ENCODE measurements at regions not wholly inside any gene's neighbourhood (a gene's known extent, or its start where the extent isn't known, plus 50 kb on each side); places are given as distances from the start of the nearest gene placed in this dataset.
"Not testable (repeated sequence)": the region's sequence is repeated elsewhere in the genome, so short reads cannot be mapped to it uniquely, and the experiment has no call there.

DNA sequence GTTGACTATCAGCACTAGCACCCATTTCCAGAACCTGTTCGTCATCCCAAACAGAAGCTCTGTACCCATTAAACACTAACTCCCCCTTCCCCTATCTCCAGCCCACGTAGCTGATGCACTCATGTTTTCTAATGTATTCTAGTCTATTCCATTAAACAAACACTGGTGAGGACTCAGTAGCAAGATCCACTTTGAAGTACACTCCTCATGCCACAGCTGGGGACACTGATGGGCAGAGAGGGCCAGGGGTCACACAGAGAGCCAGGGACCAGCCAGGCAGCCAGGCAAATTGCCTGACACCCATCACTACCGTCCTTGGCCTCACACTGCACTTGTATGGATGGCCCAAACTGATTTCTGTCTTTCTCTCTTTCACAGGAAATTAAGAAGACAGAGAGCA is 269.9 kb upstream of the DIO3 start:
- TF ChIP-seq, protein P1, sequence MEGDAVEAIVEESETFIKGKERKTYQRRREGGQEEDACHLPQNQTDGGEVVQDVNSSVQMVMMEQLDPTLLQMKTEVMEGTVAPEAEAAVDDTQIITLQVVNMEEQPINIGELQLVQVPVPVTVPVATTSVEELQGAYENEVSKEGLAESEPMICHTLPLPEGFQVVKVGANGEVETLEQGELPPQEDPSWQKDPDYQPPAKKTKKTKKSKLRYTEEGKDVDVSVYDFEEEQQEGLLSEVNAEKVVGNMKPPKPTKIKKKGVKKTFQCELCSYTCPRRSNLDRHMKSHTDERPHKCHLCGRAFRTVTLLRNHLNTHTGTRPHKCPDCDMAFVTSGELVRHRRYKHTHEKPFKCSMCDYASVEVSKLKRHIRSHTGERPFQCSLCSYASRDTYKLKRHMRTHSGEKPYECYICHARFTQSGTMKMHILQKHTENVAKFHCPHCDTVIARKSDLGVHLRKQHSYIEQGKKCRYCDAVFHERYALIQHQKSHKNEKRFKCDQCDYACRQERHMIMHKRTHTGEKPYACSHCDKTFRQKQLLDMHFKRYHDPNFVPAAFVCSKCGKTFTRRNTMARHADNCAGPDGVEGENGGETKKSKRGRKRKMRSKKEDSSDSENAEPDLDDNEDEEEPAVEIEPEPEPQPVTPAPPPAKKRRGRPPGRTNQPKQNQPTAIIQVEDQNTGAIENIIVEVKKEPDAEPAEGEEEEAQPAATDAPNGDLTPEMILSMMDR (conservative IDR thresholded peaks at IDR 0.05; ENCODE audit: control insufficient read depth, insufficient read depth, low read depth, low read length), result no peak
- DNase-seq (ENCODE audit: low read depth), result no peak

DNA sequence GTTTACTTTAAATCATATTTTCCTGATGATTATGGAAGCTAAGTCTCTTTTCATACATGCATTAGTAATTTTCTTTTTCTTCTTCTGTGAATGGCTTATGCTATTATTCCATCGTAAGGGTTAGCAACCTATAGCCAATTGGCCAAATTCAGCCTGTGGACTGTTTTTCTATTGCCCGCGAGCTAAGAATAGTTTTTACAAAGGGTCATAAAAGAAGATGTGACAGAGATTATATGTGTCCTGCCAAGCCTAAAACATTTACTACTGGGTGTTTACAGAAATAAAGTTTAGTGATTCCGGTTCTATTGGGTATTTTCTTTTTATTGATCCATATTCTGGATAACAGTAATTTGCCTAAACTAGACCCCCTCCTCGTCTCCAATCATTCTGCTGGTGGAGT is 268.8 kb upstream of the DIO3 start:
- TF ChIP-seq, protein P1 (conservative IDR thresholded peaks at IDR 0.05; ENCODE audit: control insufficient read depth, insufficient read depth, low read depth, low read length), result no peak
- H3K4me3 ChIP-seq (ENCODE audit: control insufficient read depth, low read depth, low read length), result no peak overlapping the region
- DNase-seq (ENCODE audit: low read depth), result no peak

More for the DNA sequence above, 269.9 kb upstream of the DIO3 start:
- H3K4me3 ChIP-seq (ENCODE audit: control insufficient read depth, low read depth, low read length), result no peak overlapping the region

DNA sequence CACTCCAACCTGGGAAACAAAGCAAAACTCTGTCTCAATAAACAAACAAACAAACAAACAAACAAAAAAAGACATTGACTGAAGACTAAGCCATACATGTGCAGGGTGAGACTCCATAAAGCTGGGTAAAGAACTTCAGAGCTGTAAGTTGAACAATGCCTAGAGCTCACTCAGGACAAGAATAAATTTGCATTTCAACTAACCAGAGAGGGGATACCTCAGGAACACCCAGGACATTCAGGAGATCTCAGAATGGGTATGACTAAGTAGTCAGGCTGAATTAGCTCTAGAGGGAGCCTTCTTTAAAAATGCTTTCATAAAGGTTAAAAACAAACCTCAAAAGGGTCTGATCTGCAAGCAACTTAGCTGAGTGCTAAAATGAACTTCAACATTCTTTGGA is 267.7 kb upstream of the DIO3 start:
- TF ChIP-seq, protein P1 (conservative IDR thresholded peaks at IDR 0.05; ENCODE audit: control insufficient read depth, insufficient read depth, low read depth, low read length), result no peak
- no peak overlapping the region for H3K4me3 ChIP-seq (ENCODE audit: control insufficient read depth, low read depth, low read length)
- DNase-seq (ENCODE audit: low read depth), result no peak

DNA sequence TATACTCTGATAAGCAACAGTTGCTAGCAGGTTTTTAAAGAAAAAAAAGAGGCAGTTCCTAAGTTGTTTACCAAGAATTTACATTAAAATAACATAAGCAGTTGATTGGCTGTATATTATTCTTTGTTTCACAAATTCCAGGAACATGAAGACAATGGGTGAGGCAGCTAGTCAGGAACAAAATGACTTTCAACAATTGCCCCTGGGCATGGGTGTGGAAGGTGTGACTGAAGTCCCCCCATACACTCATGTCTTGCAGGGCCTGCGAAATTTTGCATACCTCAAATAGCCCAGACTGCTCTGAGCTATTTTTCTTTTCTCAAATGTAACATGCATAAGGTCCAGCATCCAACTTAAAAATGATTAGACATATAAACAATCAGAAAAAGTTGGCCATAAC is 267.2 kb upstream of the DIO3 start:
- TF ChIP-seq, protein P1 (conservative IDR thresholded peaks at IDR 0.05; ENCODE audit: control insufficient read depth, insufficient read depth, low read depth, low read length), result no peak
- no peak for DNase-seq (ENCODE audit: low read depth)
- no peak overlapping the region for H3K4me3 ChIP-seq (ENCODE audit: control insufficient read depth, low read depth, low read length)

DNA sequence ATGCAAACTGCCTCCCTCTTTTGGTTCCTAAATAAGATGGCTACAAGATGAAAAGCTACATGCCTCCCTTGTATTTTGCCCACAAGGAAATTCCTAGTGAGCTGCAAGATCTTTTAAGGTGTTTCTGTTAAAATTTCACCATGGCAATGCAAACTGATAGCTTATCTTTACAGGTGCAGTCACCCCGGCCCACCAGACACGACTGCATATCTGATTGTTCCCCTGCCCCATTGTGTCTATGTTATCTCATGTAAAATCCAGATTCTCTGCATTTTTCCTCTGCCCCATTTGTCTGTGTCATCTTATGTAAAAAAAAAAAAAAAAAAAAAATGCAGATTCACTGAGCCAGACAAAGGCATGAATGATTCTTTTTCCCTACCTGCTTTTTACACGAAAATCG is 261.5 kb upstream of the DIO3 start:
- not testable (repeated sequence) for H3K4me3 ChIP-seq (ENCODE audit: control insufficient read depth, low read depth, low read length); DNase-seq (ENCODE audit: low read depth)

DNA sequence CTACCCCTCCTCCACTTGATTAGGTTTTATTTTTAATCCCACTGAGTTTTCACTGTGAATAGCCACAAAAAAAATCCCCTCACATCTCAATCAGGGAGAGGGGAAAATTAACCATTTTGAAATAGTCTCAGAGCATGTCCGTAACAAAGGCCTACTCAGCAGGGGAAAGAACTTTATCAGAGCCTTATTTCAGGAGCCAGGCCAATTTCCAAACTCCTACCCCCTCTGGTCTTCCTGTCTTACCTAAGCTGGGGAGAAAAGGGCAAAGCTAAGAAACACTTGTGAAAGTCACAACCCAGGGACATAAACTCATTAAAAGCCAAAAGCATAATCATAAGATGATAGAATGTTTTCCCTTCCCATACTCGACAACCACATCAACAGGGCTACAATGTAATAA is 260.3 kb upstream of the DIO3 start:
- TF ChIP-seq, protein P1 (conservative IDR thresholded peaks at IDR 0.05; ENCODE audit: control insufficient read depth, insufficient read depth, low read depth, low read length), result no peak
- DNase-seq (ENCODE audit: low read depth), result no peak

DNA sequence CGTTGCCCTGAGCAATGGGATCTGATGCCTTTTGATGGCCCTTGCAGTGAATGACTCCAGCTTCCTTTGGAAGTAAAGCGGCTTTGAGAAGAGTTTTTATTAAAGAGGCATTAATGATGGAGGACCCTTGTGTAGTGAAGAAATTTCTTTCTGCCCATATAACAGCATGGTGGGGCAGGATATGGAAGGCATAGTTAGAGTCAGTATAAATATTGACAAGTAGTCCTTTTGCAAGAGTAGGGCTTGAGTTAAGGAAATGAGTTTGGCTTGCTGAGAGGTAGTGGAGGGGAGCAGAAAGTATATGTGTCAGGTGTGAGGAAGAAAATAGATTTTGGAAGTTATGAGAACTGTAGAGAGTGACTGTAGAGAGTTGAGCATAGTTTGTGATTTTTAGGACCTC is 254.1 kb upstream of the DIO3 start:
- DNase-seq (ENCODE audit: low read depth); H3K4me3 ChIP-seq (ENCODE audit: control insufficient read depth, low read depth, low read length): not testable (repeated sequence)

More for the DNA sequence above, 260.3 kb upstream of the DIO3 start:
- no peak overlapping the region for H3K4me3 ChIP-seq (ENCODE audit: control insufficient read depth, low read depth, low read length)

DNA sequence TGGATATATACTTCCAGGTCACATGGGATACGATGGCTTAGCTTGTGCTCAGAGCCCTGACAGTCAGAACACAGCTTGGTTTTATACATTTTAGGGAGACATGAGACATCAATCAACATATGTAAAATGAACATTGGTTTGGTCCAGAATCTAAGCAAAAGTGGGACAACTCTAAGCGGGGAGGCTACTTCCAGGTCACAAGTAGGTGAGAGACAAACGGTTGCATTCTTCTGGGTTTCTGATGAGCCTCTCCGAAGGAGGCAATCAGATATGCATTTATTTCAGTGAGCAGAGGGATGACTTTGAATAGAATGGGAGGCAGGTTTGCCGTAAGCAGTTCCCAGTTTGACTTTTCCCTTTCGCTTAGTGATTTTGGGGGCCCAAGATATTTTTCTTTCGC is 250.1 kb upstream of the DIO3 start:
- DNase-seq (ENCODE audit: low read depth); H3K4me3 ChIP-seq (ENCODE audit: control insufficient read depth, low read depth, low read length): not testable (repeated sequence)

DNA sequence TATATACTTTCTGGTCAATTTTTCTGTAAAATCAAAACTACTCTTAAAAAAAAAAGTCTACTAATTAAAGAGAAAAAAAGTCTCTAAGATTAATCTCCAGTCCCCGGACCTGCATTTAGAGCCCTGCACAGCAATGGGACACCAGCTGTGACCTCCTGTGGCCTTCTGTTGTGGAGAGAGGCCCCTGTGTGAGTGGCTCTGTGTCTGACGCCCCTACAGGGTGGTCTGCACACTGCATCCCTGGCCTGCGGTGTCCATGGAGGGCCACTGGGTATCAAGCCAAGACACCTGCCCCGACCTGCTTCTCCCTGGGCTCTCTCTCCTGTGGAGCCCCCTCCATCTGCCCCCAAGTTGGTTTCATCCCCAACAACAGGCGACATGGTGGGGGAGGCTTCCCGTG is 248.0 kb upstream of the DIO3 start:
- TF ChIP-seq, protein P1 (conservative IDR thresholded peaks at IDR 0.05; ENCODE audit: control insufficient read depth, insufficient read depth, low read depth, low read length), result no peak
- DNase-seq (ENCODE audit: low read depth), result no peak
- H3K4me3 ChIP-seq (ENCODE audit: control insufficient read depth, low read depth, low read length), result no peak overlapping the region
